GM12878 (cell line): ENCODE measurements at regions not wholly inside any gene's neighbourhood (a gene's known extent, or its start where the extent isn't known, plus 50 kb on each side); places are given as distances from the start of the nearest gene placed in this dataset.

Experiments
- ATAC-seq: fragments of 200-7000 bp; cut with Tn5 transposase; 3 replicates; pipeline ENCODE4 v1.9.1; 2020; ENCODE audit warnings: mild to moderate bottlenecking, moderate library complexity
- BruUV-seq: library from RNA; stranded (reverse); fragments of 400-500 nt; replicated peaks from 2 replicates; lab custom pipeline; 2021; lab: Mats Ljungman, UMichigan
- CTCF ChIA-PET: fragments of 300-600 bp; sonication (Branson Sonifier 250); formaldehyde crosslinking; extraction: SDS; loops from one replicate; lab custom pipeline; 2021; ENCODE audit warnings: inconsistent platforms; lab: Yijun Ruan, JAX
- POLR2A ChIA-PET: fragments of 350-600 bp; formaldehyde crosslinking; extraction: SDS; loops from one replicate; lab custom pipeline; 2021; ENCODE audit warnings: inconsistent platforms; lab: Charles Lee
- RAD21 ChIA-PET: fragments of 300-600 bp; sonication (Branson Sonifier 250); formaldehyde crosslinking; loops from one replicate; lab custom pipeline; 2023; ENCODE audit warnings: antibody characterized with exemption; ENCODE audit not compliant: unreplicated experiment; lab: Charles Lee
- SMC1A ChIA-PET: fragments of 300-600 bp; sonication (Branson Sonifier 250); formaldehyde crosslinking; loops from one replicate; lab custom pipeline; 2023; ENCODE audit not compliant: unreplicated experiment, uncharacterized antibody; lab: Charles Lee
- DNase-seq: peaks from one replicate; pipeline ENCODE4 v3.0.0-alpha.2; 2011; ENCODE audit warnings: low read depth, low spot score
- FAIRE-seq: peaks from 3 replicates; lab custom pipeline; 2011; peaks lifted over from hg19 to GRCh38; lab: Jason Lieb, UNC
- H2AFZ ChIP-seq: 2 replicates; pipeline ENCODE4 v1.6.0; 2011; ENCODE audit warnings: low read depth, low read length, control low read depth; ENCODE audit not compliant: control insufficient read depth
- H3K27ac ChIP-seq: 2 replicates; pipeline ENCODE4 v1.5.1; 2011; ENCODE audit warnings: control low read depth; ENCODE audit not compliant: control insufficient read depth, insufficient read depth
- H3K27me3 ChIP-seq, 2 experiments: replicated peaks in 1 of 2; 2 replicates each; pipeline versions ENCODE4 v1.6.0 to v1.6.1; 2011; ENCODE audit warnings: low read length in 1 of 2; ENCODE audit not compliant: control insufficient read depth in 2 of 2, insufficient read depth in 2 of 2
- H3K36me3 ChIP-seq, 2 experiments: 2 replicates each; pipeline ENCODE4 v1.5.1; 2011; ENCODE audit warnings: low read length in 1 of 2; ENCODE audit not compliant: control insufficient read depth in 2 of 2, insufficient read depth in 2 of 2
- H3K4me1 ChIP-seq: 2 replicates; pipeline ENCODE4 v1.6.1; 2011; ENCODE audit warnings: mild to moderate bottlenecking, low read length, moderate library complexity, mixed read lengths; ENCODE audit not compliant: control insufficient read depth, insufficient read depth
- H3K4me2 ChIP-seq: 2 replicates; pipeline ENCODE4 v1.6.0; 2011; ENCODE audit warnings: control low read depth; ENCODE audit not compliant: control insufficient read depth, insufficient read depth
- H3K4me3 ChIP-seq: fragments of 200-600 bp; sonication (generic); 2 replicates; pipeline ENCODE4 v1.5.1; 2016
- H3K79me2 ChIP-seq: 2 replicates; pipeline ENCODE4 v1.6.0; 2011; ENCODE audit warnings: low read length; ENCODE audit not compliant: control insufficient read depth, insufficient read depth
- H3K9ac ChIP-seq: 2 replicates; pipeline ENCODE4 v1.8.0; 2011; ENCODE audit warnings: low read length, control low read depth, mixed read lengths; ENCODE audit not compliant: control insufficient read depth, insufficient read depth
- H3K9me3 ChIP-seq: replicated peaks from 3 replicates; pipeline ENCODE4 v1.5.1; 2011; ENCODE audit warnings: mild to moderate bottlenecking, low read length; ENCODE audit not compliant: control insufficient read depth, insufficient read depth
- H4K20me1 ChIP-seq: 2 replicates; pipeline ENCODE4 v1.6.0; 2011; ENCODE audit not compliant: control insufficient read depth, insufficient read depth
- BHLHE40 ChIP-seq, 2 experiments: fragments of 450-650 bp in 1 of 2; IDR thresholded peaks; 2 replicates each; pipeline ENCODE4 v1.6.1; 2011 to 2017; ENCODE audit warnings: low read depth in 2 of 2, borderline replicate concordance in 1 of 2, improper control_type of control experiment in 1 of 2, low read length in 1 of 2, mild to moderate bottlenecking in 1 of 2
- ESRRA ChIP-seq: IDR thresholded peaks from 2 replicates; pipeline ENCODE4 v1.6.1; 2012; ENCODE audit warnings: mild to moderate bottlenecking, low read length, improper control_type of control experiment
- FOS ChIP-seq: IDR thresholded peaks from 3 replicates; pipeline ENCODE4 v1.6.1; 2011; ENCODE audit warnings: borderline replicate concordance; ENCODE audit not compliant: insufficient read length; ENCODE audit errors: extremely low read depth
- GABPA ChIP-seq: IDR thresholded peaks from 2 replicates; pipeline ENCODE4 v1.6.1; 2014; ENCODE audit warnings: antibody characterized with exemption, low read depth, mild to moderate bottlenecking, inconsistent platforms
- MEF2B ChIP-seq: fragments of 450-650 bp; IDR thresholded peaks from 2 replicates; pipeline ENCODE4 v1.6.1; 2018; ENCODE audit warnings: mild to moderate bottlenecking, moderate library complexity; ENCODE audit not compliant: partially characterized antibody, poor library complexity, severe bottlenecking
- NFXL1 ChIP-seq: fragments of 450-650 bp; IDR thresholded peaks from 2 replicates; pipeline ENCODE4 v1.6.1; 2017; ENCODE audit warnings: antibody characterized with exemption, mild to moderate bottlenecking, borderline replicate concordance
- NR2C1 ChIP-seq: fragments of 450-650 bp; IDR thresholded peaks from 2 replicates; pipeline ENCODE4 v1.6.1; 2017; ENCODE audit warnings: antibody characterized with exemption, mild to moderate bottlenecking, moderate library complexity
- NRF1 ChIP-seq: conservative IDR thresholded peaks from 2 replicates; pipeline ENCODE4 v1.6.1; 2011; ENCODE audit warnings: mild to moderate bottlenecking, low read depth, low read length, improper control_type of control experiment
- POLR2AphosphoS5 ChIP-seq: IDR thresholded peaks from 2 replicates; pipeline ENCODE4 v1.6.1; 2011; ENCODE audit warnings: mild to moderate bottlenecking, low read length, inconsistent platforms
- SMAD5 ChIP-seq: IDR thresholded peaks from 2 replicates; pipeline ENCODE4 v1.6.1; 2016; ENCODE audit warnings: antibody characterized with exemption, low read depth
- SMC3 ChIP-seq: IDR thresholded peaks from 2 replicates; pipeline ENCODE4 v1.6.1; 2011; ENCODE audit warnings: low read length, improper control_type of control experiment, borderline replicate concordance
- SP1 ChIP-seq: IDR thresholded peaks from one replicate; pipeline ENCODE4 v1.6.1; 2011; ENCODE audit warnings: low read depth, low read length
- SREBF2 ChIP-seq: IDR thresholded peaks from 2 replicates; pipeline ENCODE4 v1.6.1; 2012; ENCODE audit warnings: mild to moderate bottlenecking, low read length
- ZNF24 ChIP-seq: fragments of 450-650 bp; IDR thresholded peaks from 2 replicates; pipeline ENCODE4 v1.6.1; 2017; ENCODE audit warnings: antibody characterized with exemption, mild to moderate bottlenecking
- WGBS: methylation state at CpG from one replicate; pipeline ENCODE4 v1.1.6; 2016; ENCODE audit warnings: low lambda C conversion rate; ENCODE audit not compliant: insufficient replicate concordance, insufficient coverage; ENCODE audit errors: missing lambda C conversion rate; 5-methylcytosine and 5-hydroxymethylcytosine counted together
- in situ Hi-C: fragments of 300-500 bp; cut with MboI; formaldehyde crosslinking; loops from 9 replicates; pipeline ENCODE4 v1.14.3; 2018; ENCODE audit warnings: mixed read lengths
- intact Hi-C: fragments of 100-400 bp; cut with micrococcal nuclease; formaldehyde crosslinking; loops from one replicate; pipeline ENCODE4 v1.14.2; 2022; ENCODE audit not compliant: unreplicated experiment

GRCh38 chr1:87240661-87241285 is 87.9 kb upstream of the LMO4 start:
- Histone ChIP-seq H3K27ac (no peak overlapping the region), H3K36me3 (no peaks in the 10 kb centered on the region), H2AFZ (no peak overlapping the region), H4K20me1 (no peaks in the 10 kb centered on the region), H3K79me2 (no peaks in the 10 kb centered on the region), H3K4me1 (no peaks in the 10 kb centered on the region), H3K4me3 (no peak overlapping the region), H3K9ac (no peak overlapping the region), H3K4me2 (no peak overlapping the region), H3K9me3 (no peaks in the 10 kb centered on the region), H3K27me3 (peaks cover 0 to 1% of the 10 kb centered on the region in 2 experiments; a peak in 2 of 4 replicates)
- CTCF ChIA-PET: no interaction called here
- RAD21 ChIA-PET: no interaction called here
- FAIRE-seq (no peak), DNase-seq (no peak), ATAC-seq (no peak)
- in situ Hi-C loops (no loop called here), intact Hi-C loops (no loop called here)
- no TSS peak for BruUV-seq
- WGBS: 47% methylated on average over 8 of the region's 8 CpGs
- POLR2A ChIA-PET: no interaction called here
- TF ChIP-seq SREBF2 (no peak), ESRRA (no peak), NRF1 (no peak), NR2C1 (no peak), ZNF24 (no peak)
- SMC1A ChIA-PET: interaction anchor here (1.3 kb wide), 1 partner anchor 18 kb away, joined by 3 read pairs; no protein-coding TSS in a partner anchor

DNA sequence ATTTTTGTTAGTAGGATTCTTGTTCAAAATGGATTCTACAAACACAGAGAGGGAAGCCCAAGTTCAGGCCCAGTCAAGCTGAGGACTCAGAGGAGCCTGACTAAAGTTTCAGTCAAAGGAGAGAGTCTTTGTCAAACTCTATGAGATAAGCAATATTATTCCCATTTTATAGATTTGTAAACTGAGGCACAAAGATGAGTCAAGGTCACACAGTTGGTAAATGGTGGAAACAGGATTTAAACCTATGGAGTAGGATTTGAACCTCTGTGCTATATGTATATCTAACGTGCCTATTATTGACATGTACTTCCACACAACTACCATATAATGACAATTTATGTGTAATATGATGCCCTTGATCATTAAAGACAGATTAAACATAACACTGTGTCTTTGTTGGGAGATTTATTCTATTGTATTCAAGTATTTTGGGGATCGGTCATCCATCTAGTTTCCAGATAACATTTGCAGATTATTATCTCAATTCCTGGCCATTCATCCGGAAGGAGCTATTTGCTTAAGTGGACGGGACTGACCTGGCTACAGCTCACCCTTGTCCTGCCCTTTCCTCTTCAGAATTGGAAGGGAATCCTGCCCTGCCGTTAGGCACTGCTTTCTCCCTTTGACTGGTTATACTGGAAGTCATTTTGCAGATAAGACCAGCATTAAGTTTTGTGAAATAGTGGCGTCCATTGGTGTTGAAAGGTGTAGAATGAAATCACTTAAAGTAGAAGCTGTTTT is 86.1 kb upstream of the LMO4 start:
- whole genome bisulfite sequencing: 26% methylated on average over 6 of the region's 6 CpGs
- ChIA-PET CTCF (no interaction called here), RAD21 (no interaction called here), POLR2A (interaction anchor here (0.7 kb wide), 1 partner anchor 1203 kb away, joined by 3 read pairs; no protein-coding TSS in a partner anchor)
- in situ Hi-C loops: no loop called here
- no peak for ATAC-seq
- H2AFZ ChIP-seq: no peak overlapping the region
- H3K79me2 ChIP-seq: no peaks in the 10 kb centered on the region
- TF ChIP-seq POLR2AphosphoS5: no peak
- TF ChIP-seq MEF2B: no peak
- TF ChIP-seq BHLHE40 (IDR thresholded peaks at IDR 0.05; ENCODE audit: borderline replicate concordance in 1 of 2, low read depth in 2 of 2, low read length in 1 of 2): no peak
- TF ChIP-seq FOS: no peak
- TF ChIP-seq SMAD5: no peak
- TF ChIP-seq SMC3: no peak
- no peak for TF ChIP-seq NFXL1
- TF ChIP-seq GABPA: no peak
- no peak for TF ChIP-seq SP1
- TF ChIP-seq, all 136 proteins: peak for 0
- SMC1A ChIA-PET: interaction anchor here (0.5 to 2.5 kb wide), 5 partner anchors 7 to 1131 kb away, joined by 3 to 7 read pairs (median 3); no protein-coding TSS in a partner anchor
- H3K4me2 ChIP-seq: no peak overlapping the region
- FAIRE-seq (no peak), DNase-seq (no peak)
- intact Hi-C loops: no loop called here
- BruUV-seq: no TSS peak
- H3K9me3 ChIP-seq: no peaks in the 10 kb centered on the region; the same call in 2 of the 3 replicates
- no peak overlapping the region for H3K27ac ChIP-seq
- no peaks in the 10 kb centered on the region for H3K4me1 ChIP-seq
- H3K4me3 ChIP-seq: no peak overlapping the region
- H3K9ac ChIP-seq: no peak overlapping the region
- H4K20me1 ChIP-seq: no peaks in the 10 kb centered on the region
- no peaks in the 10 kb centered on the region for H3K36me3 ChIP-seq
- peaks cover 0 to 1% of the 10 kb centered on the region in 2 experiments; a peak in 2 of 4 replicates for H3K27me3 ChIP-seq
